IMR-90 (cell line): ENCODE measurements at regions not wholly inside any gene's neighbourhood (a gene's known extent, or its start where the extent isn't known, plus 50 kb on each side); places are given as distances from the start of the nearest gene placed in this dataset.

ENCODE experiments used
- ATAC-seq: fragments of 200-7000 bp; cut with Tn5 transposase; 2 replicates; pipeline ENCODE4 v1.9.1; 2020; ENCODE audit warnings: low read depth, mild to moderate bottlenecking, moderate library complexity
- BruUV-seq: library from RNA; stranded (reverse); fragments of 400-500 nt; replicated peaks from 2 replicates; lab custom pipeline; 2021; lab: Mats Ljungman, UMichigan
- CTCF ChIA-PET: fragments of 300-600 bp; formaldehyde crosslinking; extraction: SDS; loops from one replicate; lab custom pipeline; 2021; ENCODE audit warnings: antibody characterized with exemption; lab: Yijun Ruan, JAX
- POLR2A ChIA-PET: fragments of 300-600 bp; sonication (Branson Sonifier 250); formaldehyde crosslinking; loops from one replicate; lab custom pipeline; 2022; ENCODE audit warnings: antibody characterized with exemption; ENCODE audit not compliant: unreplicated experiment; lab: Charles Lee
- DNase-seq: peaks from one replicate; pipeline ENCODE4 v3.0.0; 2013
- H2AFZ ChIP-seq: replicated peaks from 2 replicates; pipeline ENCODE3; 2013; ENCODE audit warnings: low read length, mild to moderate bottlenecking; ENCODE audit not compliant: poor library complexity
- H2AK5ac ChIP-seq: 2 replicates; pipeline ENCODE4 v1.6.1; 2013; ENCODE audit warnings: low read depth, low read length, inconsistent platforms
- H2AK9ac ChIP-seq: replicated peaks from 2 replicates; pipeline ENCODE3; 2013; ENCODE audit warnings: mild to moderate bottlenecking, low read depth, low read length, moderate library complexity; ENCODE audit not compliant: poor library complexity
- H2BK120ac ChIP-seq: 2 replicates; pipeline ENCODE4 v1.6.1; 2013; ENCODE audit warnings: low read depth, low read length, inconsistent platforms
- H2BK15ac ChIP-seq: 3 replicates; pipeline ENCODE4 v1.6.1; 2013; ENCODE audit warnings: low read depth, low read length, inconsistent platforms
- H2BK20ac ChIP-seq: 2 replicates; pipeline ENCODE4 v1.6.1; 2013; ENCODE audit warnings: low read depth, mild to moderate bottlenecking, inconsistent platforms, low read length, moderate library complexity
- H2BK5ac ChIP-seq: 2 replicates; pipeline ENCODE4 v1.6.1; 2013; ENCODE audit warnings: mild to moderate bottlenecking, low read depth, low read length, inconsistent platforms; ENCODE audit not compliant: poor library complexity, severe bottlenecking
- H3K14ac ChIP-seq: replicated peaks from 2 replicates; pipeline ENCODE4 v1.6.1; 2013; ENCODE audit warnings: low read depth, low read length, inconsistent platforms
- H3K18ac ChIP-seq: 2 replicates; pipeline ENCODE4 v1.6.1; 2013; ENCODE audit warnings: low read depth, low read length, control low read depth
- H3K23ac ChIP-seq: 2 replicates; pipeline ENCODE4 v1.6.1; 2013; ENCODE audit warnings: low read depth, low read length, inconsistent platforms
- H3K27ac ChIP-seq: 2 replicates; pipeline ENCODE4 v1.5.1; 2013; ENCODE audit warnings: mild to moderate bottlenecking, control low read depth, low read length; ENCODE audit not compliant: insufficient read depth
- H3K27me3 ChIP-seq: 2 replicates; pipeline ENCODE4 v1.6.1; 2013; ENCODE audit warnings: low read length; ENCODE audit not compliant: control insufficient read depth, insufficient read depth
- H3K36me3 ChIP-seq: 2 replicates; pipeline ENCODE4 v1.6.1; 2013; ENCODE audit warnings: low read length, mixed read lengths; ENCODE audit not compliant: control insufficient read depth, insufficient read depth
- H3K4ac ChIP-seq: 2 replicates; pipeline ENCODE4 v1.6.1; 2013; ENCODE audit warnings: low read depth, low read length, inconsistent platforms
- H3K4me1 ChIP-seq: 2 replicates; pipeline ENCODE4 v1.6.1; 2013; ENCODE audit warnings: low read length, mixed read lengths; ENCODE audit not compliant: control insufficient read depth, insufficient read depth
- H3K4me2 ChIP-seq: 2 replicates; pipeline ENCODE4 v1.6.1; 2013; ENCODE audit warnings: low read depth, mild to moderate bottlenecking, control low read depth, low read length, moderate library complexity
- H3K4me3 ChIP-seq: 2 replicates; pipeline ENCODE4 v1.5.1; 2013; ENCODE audit warnings: low read depth, mild to moderate bottlenecking, control low read depth, low read length, moderate library complexity; ENCODE audit not compliant: insufficient read depth
- H3K56ac ChIP-seq: 2 replicates; pipeline ENCODE4 v1.6.1; 2013; ENCODE audit warnings: low read length, inconsistent platforms; ENCODE audit not compliant: insufficient read depth; ENCODE audit errors: extremely low read depth
- H3K79me1 ChIP-seq, 2 experiments: 2 replicates each; pipeline ENCODE4 v1.6.1; 2013; ENCODE audit warnings: low read length in 2 of 2, inconsistent platforms in 1 of 2, low read depth in 1 of 2
- H3K9ac ChIP-seq: 2 replicates; pipeline ENCODE4 v1.6.1; 2013; ENCODE audit warnings: low read depth, low read length, control low read depth
- H3K9me1 ChIP-seq: 2 replicates; pipeline ENCODE4 v1.6.1; 2013; ENCODE audit warnings: low read length, inconsistent platforms; ENCODE audit not compliant: insufficient read depth
- H3K9me3 ChIP-seq: 2 replicates; pipeline ENCODE4 v1.6.1; 2013; ENCODE audit warnings: low read length; ENCODE audit not compliant: control insufficient read depth, insufficient read depth
- H4K20me1 ChIP-seq: 2 replicates; pipeline ENCODE4 v1.6.1; 2013; ENCODE audit warnings: low read length, inconsistent platforms; ENCODE audit not compliant: insufficient read depth
- H4K5ac ChIP-seq: 2 replicates; pipeline ENCODE4 v1.6.1; 2013; ENCODE audit warnings: mild to moderate bottlenecking, low read depth, low read length, control low read depth
- H4K8ac ChIP-seq, 2 experiments: 2 replicates each; pipeline ENCODE4 v1.6.1; 2013; ENCODE audit warnings: low read depth in 2 of 2, low read length in 2 of 2, control low read depth in 1 of 2, inconsistent platforms in 1 of 2
- H4K91ac ChIP-seq: 2 replicates; pipeline ENCODE4 v1.6.1; 2013; ENCODE audit warnings: low read depth, low read length, inconsistent platforms; ENCODE audit not compliant: insufficient read depth
- MAFK ChIP-seq: IDR thresholded peaks from 2 replicates; pipeline ENCODE4 v1.6.1; 2012; ENCODE audit warnings: low read depth, low read length, improper control_type of control experiment
- WGBS, 2 experiments: methylation state at CpG; one replicate each; pipeline versions ENCODE4 v1.1.5 to v1.1.7; 2013; ENCODE audit warnings: missing lambda C conversion rate in 2 of 2; ENCODE audit not compliant: insufficient read length in 1 of 2; ENCODE audit errors: extremely low coverage in 2 of 2; 5-methylcytosine and 5-hydroxymethylcytosine counted together
- dilution Hi-C: fragments of 300-500 bp; cut with HindIII; formaldehyde crosslinking; loops from one replicate; pipeline ENCODE4 v1.14.3; 2018; ENCODE audit warnings: low sequenced_read_pairs; ENCODE audit not compliant: unreplicated experiment
- in situ Hi-C: fragments of 300-500 bp; cut with MboI; formaldehyde crosslinking; loops from 3 replicates; pipeline ENCODE4 v1.14.3; 2019; ENCODE audit warnings: low sequenced_read_pairs, inconsistent platforms, mixed read lengths
- intact Hi-C: fragments of 100-400 bp; cut with micrococcal nuclease; formaldehyde crosslinking; loops from 2 replicates; pipeline ENCODE4 v1.10.0; 2022

- intact Hi-C loops (no loop called here), dilution Hi-C loops (no loop called here), in situ Hi-C loops (no loop called here)
- H2BK15ac ChIP-seq, result no peak overlapping the region
- H3K4me1 ChIP-seq, result no peaks in the 10 kb centered on the region
- H3K27me3 ChIP-seq, result no peaks in the 10 kb centered on the region
- no CpG with 5 or more reads among the region's 1 CpG for WGBS, 2 experiments
- no TSS peak for BruUV-seq
- H3K23ac ChIP-seq, result no peak overlapping the region
- DNase-seq, result no peak
- H4K20me1 ChIP-seq, result no peaks in the 10 kb centered on the region
- POLR2A ChIA-PET, result no interaction called here
- no peak overlapping the region for H3K14ac ChIP-seq
- ATAC-seq, result no peak
- no peak overlapping the region for H3K4me2 ChIP-seq
- TF ChIP-seq MAFK, result no peak
- no peak overlapping the region for H3K18ac ChIP-seq
- no peak overlapping the region for H3K9ac ChIP-seq
- no peak overlapping the region for H4K91ac ChIP-seq
- H3K9me1 ChIP-seq, result no peaks in the 10 kb centered on the region
- no peak overlapping the region for H4K8ac ChIP-seq
- H3K56ac ChIP-seq, result no peak overlapping the region
- H2AK5ac ChIP-seq, result no peak overlapping the region
- no peak overlapping the region for H3K4ac ChIP-seq
- no peak overlapping the region for H3K27ac ChIP-seq
- H2BK20ac ChIP-seq, result no peak overlapping the region
- CTCF ChIA-PET, result interaction anchor here (1.3 kb wide), 1 partner anchor 11 kb away, joined by 4 read pairs; no protein-coding TSS in a partner anchor
- no peak overlapping the region for H2BK120ac ChIP-seq
- H2BK5ac ChIP-seq, result no peak overlapping the region
- H3K9me3 ChIP-seq, result no peaks in the 10 kb centered on the region
- H4K5ac ChIP-seq, result no peak overlapping the region
- no peaks in the 10 kb centered on the region for H3K79me1 ChIP-seq
- H3K4me3 ChIP-seq, result no peak overlapping the region
- H2AK9ac ChIP-seq, result no peak overlapping the region
- no peak overlapping the region for H2AFZ ChIP-seq
- H3K36me3 ChIP-seq, result no peaks in the 10 kb centered on the region
Measured at GRCh38 chr9:78923966-78924659, 627.2 kb downstream of the PSAT1 start.
